ENCODE measurements at regions not wholly inside any gene's neighbourhood (a gene's known extent, or its start where the extent isn't known, plus 50 kb on each side); places are given as distances from the start of the nearest gene placed in this dataset.

DNA sequence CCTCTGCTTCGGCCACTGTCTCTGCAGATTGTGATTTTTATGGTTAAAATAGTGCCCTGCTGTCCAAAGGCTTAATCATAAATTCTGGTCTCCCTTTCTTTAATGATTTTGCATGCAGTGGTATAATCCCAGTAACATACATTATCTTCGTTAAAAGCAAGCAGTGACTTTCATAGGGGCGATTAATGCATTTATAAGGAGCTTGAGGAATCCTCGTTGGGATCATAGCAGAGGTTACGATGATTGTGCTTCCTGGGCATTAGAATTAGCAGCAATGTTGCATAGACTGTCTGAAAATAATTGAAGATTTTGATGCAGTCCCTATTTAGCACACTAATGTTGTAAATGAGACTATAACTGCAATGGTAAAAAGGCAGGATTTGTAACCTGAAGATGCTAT lies 181.3 kb downstream of the PRL start:
- ChIA-PET POLR2A (no interaction called here), CTCF (no interaction called here)
- peaks cover 0 to 2% of the 10 kb centered on the region in 2 experiments for H3K36me3 ChIP-seq (ENCODE audit: control insufficient read depth in 2 of 2, extremely low read depth in 1 of 2, insufficient read depth in 2 of 2, low read length in 2 of 2)
- H3K9me3 ChIP-seq (replicated peaks; ENCODE audit: control insufficient read depth, insufficient read depth, low read length) = no peaks in the 10 kb centered on the region
- H3K4me2 ChIP-seq (ENCODE audit: insufficient read depth, low read length) = no peak overlapping the region
- no peaks in the 10 kb centered on the region for H3K9me1 ChIP-seq (replicated peaks; ENCODE audit: control insufficient read depth, extremely low read depth, insufficient read depth, low read length)
- H4K20me1 ChIP-seq (replicated peaks; ENCODE audit: control insufficient read depth, extremely low read depth, insufficient read depth, low read length) = no peaks in the 10 kb centered on the region
- no peak overlapping the region for H3K9ac ChIP-seq (replicated peaks; ENCODE audit: extremely low read depth, insufficient read depth, low read length)
- intact Hi-C loops (cut with micrococcal nuclease) = no loop called here
- H3K79me2 ChIP-seq (ENCODE audit: control insufficient read depth, insufficient read depth, low read length) = no peaks in the 10 kb centered on the region
- no peak overlapping the region for H3K27ac ChIP-seq (ENCODE audit: insufficient read depth, low read depth, low read length)
- no peaks in the 10 kb centered on the region for H3K27me3 ChIP-seq (ENCODE audit: control insufficient read depth in 2 of 2, insufficient read depth in 2 of 2, low read length in 2 of 2)
- no peak overlapping the region for H3K4me3 ChIP-seq (replicated peaks in 1 of 3; ENCODE audit: insufficient read depth in 1 of 3, low read depth in 1 of 3, low read length in 3 of 3)
- BruUV-seq (replicated peaks) = no TSS peak
- no peak for DNase-seq (ENCODE audit: low read depth, low spot score)
- no peak for FAIRE-seq
- TF ChIP-seq FOS (IDR thresholded peaks at IDR 0.05; ENCODE audit: borderline replicate concordance, insufficient read depth, low read length) (no peak), EZH2 (IDR thresholded peaks at IDR 0.05; ENCODE audit: borderline replicate concordance, low read depth, low read length, severe bottlenecking) (no peak), POLR2AphosphoS5 (IDR thresholded peaks at IDR 0.05; ENCODE audit: insufficient read depth, low read depth, low read length) (no peak), POLR2A (IDR thresholded peaks at IDR 0.05; ENCODE audit: low read depth, low read length) (no peak), GATA2 (IDR thresholded peaks at IDR 0.05; ENCODE audit: insufficient read depth, insufficient read length, low read depth, low read length) (no peak), JUN (IDR thresholded peaks at IDR 0.05; ENCODE audit: borderline replicate concordance, insufficient read depth, insufficient read length, low read depth) (no peak), MYC (IDR thresholded peaks at IDR 0.05; ENCODE audit: low read depth, low read length) (no peak)
- TF ChIP-seq, protein P1, sequence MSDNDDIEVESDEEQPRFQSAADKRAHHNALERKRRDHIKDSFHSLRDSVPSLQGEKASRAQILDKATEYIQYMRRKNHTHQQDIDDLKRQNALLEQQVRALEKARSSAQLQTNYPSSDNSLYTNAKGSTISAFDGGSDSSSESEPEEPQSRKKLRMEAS (IDR thresholded peaks at IDR 0.05; ENCODE audit: insufficient read depth, insufficient read length) = no peak
- TF ChIP-seq, protein P2, sequence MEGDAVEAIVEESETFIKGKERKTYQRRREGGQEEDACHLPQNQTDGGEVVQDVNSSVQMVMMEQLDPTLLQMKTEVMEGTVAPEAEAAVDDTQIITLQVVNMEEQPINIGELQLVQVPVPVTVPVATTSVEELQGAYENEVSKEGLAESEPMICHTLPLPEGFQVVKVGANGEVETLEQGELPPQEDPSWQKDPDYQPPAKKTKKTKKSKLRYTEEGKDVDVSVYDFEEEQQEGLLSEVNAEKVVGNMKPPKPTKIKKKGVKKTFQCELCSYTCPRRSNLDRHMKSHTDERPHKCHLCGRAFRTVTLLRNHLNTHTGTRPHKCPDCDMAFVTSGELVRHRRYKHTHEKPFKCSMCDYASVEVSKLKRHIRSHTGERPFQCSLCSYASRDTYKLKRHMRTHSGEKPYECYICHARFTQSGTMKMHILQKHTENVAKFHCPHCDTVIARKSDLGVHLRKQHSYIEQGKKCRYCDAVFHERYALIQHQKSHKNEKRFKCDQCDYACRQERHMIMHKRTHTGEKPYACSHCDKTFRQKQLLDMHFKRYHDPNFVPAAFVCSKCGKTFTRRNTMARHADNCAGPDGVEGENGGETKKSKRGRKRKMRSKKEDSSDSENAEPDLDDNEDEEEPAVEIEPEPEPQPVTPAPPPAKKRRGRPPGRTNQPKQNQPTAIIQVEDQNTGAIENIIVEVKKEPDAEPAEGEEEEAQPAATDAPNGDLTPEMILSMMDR (IDR thresholded peaks at IDR 0.05; ENCODE audit: extremely low read depth in 1 of 2, insufficient read depth in 1 of 2, low read depth in 1 of 2, low read length in 2 of 2) = no peak
- H3K4me1 ChIP-seq (ENCODE audit: control insufficient read depth, extremely low read depth, insufficient read depth, low read length) = peaks cover 21% of the 10 kb centered on the region
- H2AFZ ChIP-seq (ENCODE audit: low read depth, low read length) = no peak overlapping the region
- dilution Hi-C loops (cut with MboI; ENCODE audit: extremely low pct_ligation_motif_present, low sequenced_read_pairs) = no loop called here

All from endothelial cell of umbilical vein (primary cell).